ENCODE measurements at regions not wholly inside any gene's neighbourhood (a gene's known extent, or its start where the extent isn't known, plus 50 kb on each side); places are given as distances from the start of the nearest gene placed in this dataset.
"Not testable (repeated sequence)": the region's sequence is repeated elsewhere in the genome, so short reads cannot be mapped to it uniquely, and the experiment has no call there.

DNA sequence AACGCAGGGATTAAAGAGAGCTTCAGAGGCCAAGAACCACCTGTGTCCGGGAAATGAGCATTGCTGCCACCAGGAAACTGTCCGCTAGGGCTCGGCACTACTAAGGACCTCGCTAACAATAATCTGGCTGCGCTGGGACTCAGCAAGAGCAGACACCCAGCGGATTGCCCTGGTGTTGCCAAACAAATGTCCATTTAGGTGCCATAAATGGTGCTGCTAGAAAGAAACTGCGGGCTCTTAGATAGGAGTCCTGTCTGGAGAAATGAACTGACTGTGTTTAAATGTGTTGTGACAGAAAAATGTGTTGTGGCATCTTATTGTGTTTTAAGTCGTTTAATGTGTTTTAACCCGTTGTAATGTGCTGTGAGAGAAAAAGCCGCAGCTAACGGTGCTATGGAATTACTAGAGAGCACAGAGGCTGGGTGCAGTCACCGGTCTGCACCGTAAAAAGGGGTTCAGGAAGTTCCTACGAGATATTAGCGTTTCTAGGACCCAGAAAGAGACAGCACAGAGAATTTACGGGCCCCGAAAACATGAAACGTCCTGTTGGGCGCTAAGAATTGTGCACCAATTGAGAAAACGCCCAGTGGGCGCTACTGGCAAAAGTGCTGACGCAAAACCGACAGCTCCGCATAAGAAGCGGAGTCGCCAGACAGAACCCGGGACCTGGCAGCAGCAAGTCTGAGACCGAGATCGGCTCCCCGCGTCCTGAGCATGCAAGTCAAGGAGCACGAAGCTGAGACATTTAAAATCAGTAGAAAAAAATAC is 90.6 kb downstream of the ANXA2R start:
- DNase-seq: no peak

DNA sequence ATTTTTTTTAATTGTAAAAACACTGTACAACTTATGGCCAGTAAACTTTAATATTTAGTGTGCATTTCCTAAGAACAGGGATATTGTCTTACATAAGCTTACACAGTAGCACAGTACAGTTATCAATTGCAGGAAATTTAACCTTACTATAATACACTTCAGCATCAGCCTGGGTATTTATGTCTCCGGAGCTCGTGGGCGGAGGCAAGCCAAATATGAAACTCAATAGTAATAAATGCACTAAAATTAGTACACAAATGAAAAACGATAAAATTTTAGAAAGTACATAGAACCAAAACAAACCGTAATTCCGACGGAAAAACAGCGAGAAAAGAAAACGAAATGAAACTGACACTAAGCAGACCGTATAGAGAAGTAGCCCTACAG is 91.2 kb downstream of the ANXA2R start:
- no peak for DNase-seq

DNA sequence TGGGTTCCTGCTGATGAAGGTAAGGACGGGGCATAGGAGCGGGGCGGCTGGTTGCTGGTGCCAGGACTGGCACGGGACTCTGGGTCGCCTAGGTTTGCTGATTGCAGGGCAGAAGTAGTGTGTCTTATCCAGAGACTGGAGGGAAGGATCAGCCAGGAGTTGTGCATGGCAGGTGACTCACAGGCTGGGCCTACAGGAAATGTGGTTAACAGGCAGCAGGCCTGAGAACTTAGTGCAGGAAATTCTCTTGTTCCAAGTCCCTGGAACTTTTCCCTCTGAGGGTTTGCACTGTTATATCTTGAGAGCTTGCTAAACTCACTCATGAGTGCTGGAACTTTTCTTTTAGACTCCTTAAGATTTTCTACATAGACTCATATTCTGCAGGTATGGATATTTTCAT is 95.1 kb downstream of the ANXA2R start:
- peak; percentile 89 for DNase-seq

DNA sequence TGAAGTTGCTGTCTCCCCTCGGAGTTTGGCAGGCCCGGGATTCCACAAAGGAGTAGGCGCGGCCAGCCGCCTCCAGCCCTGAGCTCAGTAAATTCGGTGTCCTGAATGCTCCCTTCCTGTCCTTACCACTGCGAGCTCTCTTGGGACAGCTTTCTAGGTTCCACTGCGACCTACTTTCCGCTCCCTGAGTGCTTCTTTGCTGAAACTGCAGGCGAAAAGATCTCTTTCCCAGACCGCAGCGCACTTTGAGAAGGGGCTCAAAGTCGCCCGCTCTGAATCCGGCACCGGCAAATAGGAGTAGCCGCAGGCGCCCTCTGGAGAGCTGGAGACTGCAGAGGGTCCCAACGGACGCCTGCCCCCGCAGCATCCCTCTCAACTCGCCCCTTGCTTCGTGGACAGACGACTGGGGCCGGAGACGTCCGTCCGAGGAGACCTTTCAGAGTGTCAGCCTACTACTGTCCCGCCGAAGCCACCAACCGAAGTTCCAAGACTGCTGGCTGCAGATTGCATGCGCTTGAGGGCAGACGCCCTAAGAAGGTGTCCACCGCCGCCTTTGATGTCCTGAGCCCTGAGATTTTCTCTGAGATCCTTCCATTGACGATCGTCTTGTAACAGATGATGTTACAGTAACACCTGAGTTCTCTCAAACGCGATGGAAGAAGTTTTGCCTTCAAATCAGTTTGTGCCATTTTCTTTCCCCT is 96.0 kb downstream of the ANXA2R start:
- DNase-seq: no peak

DNA sequence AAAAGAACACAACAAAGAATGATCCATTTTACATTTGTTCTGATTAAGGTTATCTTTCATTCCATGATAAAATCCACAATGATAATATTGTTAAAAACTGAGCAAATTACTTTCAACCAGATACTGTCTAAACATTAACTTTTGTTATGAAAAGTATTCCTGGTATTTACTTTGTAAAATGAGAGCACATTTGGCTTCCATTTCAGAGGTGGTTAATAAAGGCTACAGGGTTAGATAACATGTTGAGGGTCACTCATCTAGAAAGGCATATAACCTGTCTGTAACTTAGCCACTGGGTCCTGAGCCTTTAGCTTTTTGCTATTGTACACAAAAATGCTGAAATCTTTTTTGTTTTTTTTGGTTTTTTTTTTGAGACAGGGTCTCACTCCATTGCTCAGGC is 99.3 kb downstream of the ANXA2R start:
- no peak for DNase-seq

DNA sequence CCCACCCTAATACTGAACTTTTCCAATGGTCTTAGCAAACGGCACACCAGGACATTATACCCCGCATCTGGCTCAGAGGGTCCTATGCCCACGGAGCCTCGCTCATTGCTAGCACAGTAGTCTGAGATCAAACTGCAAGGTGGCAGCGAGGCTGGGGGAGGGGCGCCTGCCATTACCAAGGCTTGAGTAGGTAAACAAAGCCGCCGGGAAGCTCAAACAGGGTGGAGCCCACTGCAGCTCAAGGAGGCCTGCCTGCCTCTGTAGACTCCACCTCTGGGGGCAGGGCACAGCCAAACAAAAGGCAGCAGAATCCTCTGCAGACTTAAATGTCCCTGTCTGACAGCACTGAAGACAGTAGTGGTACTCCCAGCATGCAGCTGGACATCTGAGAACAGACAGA is 108.1 kb downstream of the ANXA2R start:
- DNase-seq: not testable (repeated sequence)

DNA sequence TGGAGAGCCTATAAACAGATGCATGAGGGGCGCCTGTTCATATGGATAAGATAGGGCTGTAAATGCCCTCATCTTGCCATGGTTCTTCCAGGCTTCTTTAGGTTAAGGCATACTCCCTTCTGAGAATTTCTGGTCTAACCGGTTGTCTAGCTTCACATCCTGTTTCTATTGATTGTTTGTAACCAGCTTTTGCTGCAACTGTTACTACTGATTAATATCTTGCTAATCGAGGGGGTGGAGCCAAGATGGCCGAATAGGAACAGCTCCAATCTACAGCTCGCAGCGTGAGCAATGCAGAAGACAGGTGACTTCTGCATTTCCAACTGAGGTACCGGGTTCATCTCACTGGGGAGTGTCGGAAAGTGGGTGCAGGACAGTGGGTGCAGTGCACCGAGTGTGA is 108.7 kb downstream of the ANXA2R start:
- not testable (repeated sequence) for DNase-seq

DNA sequence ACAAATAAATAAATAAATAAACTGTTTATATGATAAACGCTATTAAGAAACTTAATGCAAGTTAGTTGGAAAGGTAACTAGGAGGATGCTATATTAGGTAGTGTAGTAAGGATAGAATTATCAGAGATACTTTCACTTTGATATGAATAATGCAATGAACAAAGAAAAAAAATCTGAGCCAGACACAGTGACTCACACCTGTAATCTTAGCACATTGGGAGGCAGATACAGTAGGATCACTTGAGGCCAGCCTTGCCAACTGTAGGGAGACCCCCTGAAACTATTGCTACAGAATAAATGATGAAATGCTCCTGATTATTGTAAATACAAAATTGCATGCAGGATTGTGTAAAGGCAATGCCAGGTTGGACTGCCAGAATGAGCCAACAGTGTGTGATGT is 109.2 kb downstream of the ANXA2R start:
- DNase-seq: peak; percentile 3

DNA sequence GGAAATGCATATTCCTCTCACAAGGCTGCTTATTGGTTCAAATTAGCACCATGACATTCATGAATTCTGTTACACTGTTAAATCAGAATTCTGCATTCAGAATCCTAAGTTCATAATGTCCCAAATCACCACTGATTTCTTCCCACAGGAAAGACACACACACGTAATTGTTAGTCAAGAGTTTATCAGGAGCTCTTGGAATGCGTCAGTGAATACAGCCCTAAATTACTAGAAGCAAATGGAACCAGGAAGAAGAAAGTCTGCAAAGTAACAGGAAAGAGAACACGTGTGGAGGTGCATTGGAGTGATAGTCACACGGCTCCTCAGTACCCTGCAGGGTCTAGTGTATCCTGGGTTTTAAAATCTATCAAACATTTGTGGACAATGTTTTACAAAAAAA is 110.2 kb downstream of the ANXA2R start:
- DNase-seq: no peak

DNA sequence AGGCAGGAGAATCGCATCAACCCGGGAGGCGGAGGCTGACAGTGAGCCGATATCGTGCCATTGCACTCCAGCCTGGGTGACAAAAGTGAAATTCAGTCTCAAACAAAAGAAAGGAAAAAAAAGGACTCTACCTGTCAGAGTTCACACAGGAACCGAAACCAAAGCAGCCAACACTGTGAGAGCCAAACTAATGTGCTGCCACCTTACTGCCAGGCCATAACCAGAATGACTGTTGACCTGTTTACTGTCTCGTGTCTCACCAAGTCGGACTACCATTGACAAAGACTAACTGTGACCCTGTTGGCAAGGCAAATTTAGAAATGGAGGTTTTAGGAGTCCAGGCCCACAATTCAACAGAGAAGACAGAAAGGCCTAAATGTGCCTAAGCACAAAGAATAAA is 112.4 kb downstream of the ANXA2R start:
- no peak for DNase-seq

DNA sequence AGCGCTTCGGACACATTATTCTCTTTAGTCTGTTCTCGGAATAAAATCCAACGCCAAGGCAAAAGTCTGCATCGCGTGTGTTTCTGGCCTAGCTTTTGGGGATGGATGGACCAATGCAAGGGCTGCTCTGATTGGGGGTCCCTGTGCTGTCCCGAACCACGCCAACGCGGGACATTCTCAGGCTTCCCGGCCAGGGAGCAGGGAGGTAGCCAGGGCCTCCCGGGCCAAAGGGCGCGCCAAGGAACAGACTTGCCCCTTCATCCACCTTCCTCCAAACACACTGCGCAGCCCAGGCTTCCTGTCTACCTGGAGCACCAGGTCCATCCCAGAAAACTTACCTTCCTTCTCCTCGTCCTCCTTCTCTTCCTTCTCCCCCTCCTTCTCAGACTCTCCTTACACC is 113.0 kb upstream of the SELENOP start:
- DNase-seq: no peak

DNA sequence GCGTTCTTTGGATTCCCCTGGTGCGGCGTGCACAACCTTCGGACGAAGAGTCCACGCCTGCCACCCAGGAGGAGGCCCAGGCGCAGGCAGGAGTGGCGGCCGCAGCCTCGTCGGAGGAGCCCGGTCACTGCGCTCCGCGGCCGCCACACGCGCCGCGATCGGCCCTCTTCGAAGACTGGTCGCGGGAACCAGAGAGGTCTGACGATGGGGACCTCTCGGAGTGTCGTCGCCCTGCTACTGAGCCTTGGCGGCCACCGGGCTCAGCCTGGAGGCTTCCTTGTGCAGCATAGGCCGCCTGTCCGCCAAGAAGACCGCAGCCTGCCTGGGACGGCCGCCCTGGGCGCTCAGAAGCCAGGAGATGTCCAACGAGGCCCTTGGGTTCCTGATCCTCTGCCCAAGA is 112.5 kb upstream of the SELENOP start:
- no peak for DNase-seq

DNA sequence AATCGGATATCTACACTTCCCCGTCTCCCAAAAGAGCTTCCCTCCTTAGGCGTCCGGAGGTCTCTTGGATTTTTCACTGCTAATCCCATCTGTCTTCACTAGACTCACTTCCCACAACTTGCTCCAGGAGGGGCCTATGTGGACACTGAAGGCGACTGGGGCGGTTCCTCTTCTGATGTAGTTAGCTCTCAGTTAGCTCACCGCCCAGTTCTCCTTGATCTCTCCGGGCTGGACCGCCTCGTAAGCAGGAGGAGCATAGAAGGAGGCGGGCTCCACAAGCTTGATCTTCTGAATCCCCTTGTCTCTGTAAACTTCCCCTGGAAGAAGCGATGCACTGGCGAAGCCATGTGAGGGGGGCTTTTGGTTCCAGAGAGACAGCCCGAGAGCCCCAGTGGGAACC is 112.0 kb upstream of the SELENOP start:
- no peak for DNase-seq

DNA sequence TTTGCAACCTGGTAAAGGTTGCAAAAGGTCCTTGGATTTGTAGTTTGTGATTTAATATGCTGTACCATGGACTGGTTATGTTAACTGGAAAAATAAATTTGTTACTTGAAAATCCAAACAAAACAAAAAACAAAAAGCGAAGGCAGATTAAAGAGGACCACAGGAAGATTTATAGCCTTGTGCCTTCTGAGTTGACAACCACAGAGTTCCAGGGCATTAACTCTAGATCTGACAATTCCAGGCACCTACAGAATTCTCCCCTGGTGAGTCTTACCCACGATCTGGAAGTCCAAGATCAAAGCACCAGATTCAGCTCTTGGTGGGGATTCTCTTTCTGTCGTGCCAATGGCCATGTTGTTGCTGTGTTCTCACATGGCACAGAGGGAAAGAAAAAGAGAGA is 107.9 kb upstream of the SELENOP start:
- DNase-seq: no peak

DNA sequence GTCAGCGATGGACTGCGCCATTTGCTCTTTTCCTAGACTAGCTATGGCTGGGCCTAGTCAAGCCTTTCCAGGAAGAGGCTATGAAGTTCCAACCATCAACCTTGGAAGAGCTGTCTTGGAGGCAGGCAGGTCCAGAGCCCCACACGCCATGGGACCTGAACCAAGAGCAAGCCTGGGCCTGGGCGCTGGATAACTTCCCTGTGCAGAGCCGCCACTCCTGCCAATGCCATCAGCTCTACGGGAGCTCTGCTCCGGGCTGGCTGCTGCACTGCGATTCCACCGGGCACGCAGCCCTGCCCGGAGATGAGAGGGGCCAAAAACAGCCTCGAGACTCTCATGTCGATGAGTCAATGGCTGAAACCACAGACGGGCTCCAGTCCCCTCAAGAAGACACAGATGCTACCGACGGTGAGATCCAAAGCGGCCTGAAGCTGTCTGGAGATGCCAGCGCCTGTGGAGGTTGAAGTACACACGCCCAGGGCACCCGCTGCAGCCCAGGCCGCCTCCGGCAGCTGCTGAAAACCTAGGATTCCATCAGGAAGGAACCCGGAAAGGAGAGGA is 103.7 kb upstream of the SELENOP start:
- no peak for DNase-seq

DNA sequence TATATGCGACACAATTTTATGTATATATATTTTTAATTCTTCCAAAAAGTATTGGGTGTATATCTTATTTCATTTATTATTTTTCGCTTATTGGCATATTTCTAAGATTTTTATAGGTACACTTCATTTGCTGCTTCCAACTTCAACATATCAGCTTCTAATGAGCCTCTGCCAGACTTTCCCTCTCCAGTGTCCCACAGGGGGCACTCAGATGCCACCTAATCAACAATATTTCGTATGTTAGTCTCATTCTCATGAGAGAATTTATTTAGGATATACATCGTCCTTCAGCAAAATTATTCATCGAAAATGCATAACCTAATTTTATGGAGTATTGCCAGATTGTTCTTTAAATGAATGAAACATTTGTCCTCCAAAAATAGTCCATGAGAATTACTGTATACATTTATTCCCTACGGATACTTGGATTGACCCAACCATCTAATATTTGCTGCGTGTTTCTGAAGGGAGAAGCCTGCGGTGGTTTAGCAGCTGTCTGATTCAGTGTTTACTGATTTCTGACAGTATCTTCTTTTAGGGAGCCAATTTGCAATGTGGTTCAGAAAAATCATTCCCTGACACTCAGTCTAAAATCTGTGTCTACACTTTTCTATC is 100.6 kb upstream of the SELENOP start:
- peak; percentile 60 for DNase-seq

DNA sequence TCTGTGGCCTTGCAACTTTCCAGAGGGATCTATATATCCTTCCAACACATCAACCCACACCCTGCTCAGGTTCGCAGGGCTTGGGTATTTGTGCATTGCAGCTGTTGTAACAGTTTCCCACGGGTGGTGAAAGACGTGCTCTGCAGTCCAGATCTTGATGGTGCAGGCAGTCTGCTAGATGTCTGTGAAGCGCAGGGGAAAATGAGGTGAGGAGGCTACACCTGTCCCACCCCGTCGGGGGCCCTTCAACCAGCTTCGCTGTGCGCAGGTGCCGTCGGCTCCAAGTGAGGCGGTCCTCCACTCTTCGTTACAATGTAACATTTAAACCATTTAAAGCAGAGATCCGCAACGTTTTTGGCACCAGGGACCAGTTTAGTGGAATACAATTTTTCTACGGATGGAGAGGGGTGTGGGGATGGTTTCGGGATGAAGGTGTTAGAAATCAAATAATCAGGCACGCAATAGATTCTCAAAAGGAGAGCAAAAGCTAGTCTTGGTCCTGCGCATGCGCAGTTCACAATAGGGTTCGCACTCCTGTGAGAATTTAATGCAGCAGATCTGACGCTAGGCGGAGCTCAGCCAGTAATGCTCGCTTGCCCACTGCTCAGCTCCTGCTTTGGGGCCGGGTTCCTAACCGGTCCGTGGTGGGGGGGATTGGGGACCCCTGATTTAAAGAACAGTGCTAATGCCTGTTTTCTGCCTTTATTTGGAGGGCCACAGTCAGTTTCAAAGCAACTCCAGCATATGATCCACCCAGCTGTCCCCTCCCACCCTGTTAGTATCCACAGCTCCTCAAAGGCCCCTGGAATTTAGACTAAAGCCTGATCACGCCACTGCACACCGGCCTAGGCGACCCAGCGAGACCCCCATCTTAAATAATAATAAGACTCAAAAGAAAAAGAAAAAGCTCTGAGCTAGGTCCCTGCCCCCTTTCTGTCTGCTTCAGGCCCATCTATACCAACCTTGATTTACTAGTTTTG is 97.1 kb upstream of the SELENOP start:
- DNase-seq: peak; percentile 79

DNA sequence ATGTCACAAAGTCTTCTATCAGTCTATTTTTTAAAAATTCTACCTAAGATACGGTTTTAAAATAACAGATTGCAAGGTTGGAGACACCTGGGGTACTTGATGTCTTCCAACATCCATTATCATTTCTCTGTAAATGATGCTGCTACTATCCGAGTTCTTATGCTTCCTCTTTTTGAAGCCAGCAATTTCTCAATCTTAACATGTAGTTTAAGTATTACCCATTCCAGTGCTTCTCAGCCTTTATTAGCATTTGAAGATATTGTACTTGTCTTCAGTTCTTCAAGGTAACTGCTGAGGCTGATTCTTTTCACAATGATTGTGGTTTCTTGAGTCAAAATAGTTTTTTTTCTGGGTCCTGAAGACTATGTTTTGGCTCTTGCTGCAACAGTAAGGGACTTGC is 96.4 kb upstream of the SELENOP start:
- no peak for DNase-seq

DNA sequence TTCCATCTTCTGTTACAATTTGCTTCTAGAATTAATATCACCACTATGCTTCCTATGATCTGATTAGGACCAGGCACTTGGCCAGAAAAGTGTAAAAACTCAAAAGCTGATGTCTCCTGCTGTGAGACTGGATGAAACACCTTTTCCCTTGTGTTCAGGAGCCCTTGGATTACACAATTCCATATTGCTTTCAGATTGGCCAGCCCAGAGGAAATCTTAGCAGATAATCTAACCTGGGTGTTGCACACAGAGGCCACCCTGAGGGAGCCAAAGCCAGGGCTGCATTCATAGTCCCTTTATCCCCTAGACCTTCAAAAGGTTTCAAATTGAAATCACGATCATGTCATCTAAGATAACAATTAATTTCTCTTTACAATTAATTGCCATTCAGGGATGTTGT is 94.1 kb upstream of the SELENOP start:
- no peak for DNase-seq

DNA sequence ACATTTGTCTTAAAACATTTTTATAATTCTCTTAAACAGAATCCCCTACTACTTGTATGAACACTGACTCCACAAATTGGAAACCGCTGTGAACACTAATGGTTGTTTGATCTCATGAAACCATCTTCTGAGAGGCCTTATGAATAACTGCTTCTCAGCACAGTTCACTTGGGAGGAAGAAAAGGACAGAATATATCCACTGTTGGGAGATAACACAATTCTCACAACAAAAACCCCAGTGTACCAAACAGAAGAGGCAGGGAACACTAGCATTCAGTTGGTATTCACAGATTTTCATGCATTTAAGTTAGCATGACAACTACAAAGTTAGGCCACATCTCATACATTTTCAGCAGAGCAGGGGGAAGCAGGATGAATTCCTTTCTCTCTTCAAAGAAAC is 89.0 kb upstream of the SELENOP start:
- DNase-seq: no peak

DNA sequence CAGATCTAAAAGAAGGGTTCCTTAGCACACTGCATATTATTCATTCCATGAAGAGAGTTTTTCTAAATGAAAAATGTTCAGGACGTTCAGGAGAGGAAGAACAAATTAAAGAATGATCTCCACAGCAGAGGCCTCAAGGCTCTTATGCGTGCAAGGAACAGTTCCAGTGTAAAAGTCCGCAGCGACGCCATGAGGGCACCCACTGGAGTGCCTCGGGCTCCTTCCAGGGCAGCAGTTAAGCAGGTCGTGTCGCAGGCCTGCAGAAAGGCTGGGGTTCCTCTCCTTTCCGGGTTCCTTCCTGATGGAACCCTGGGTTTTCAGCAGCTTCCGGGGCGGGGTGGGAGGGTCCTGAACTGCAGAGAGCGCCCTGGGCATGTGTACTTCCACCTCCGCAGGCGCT is 87.1 kb upstream of the SELENOP start:
- DNase-seq: no peak

DNA sequence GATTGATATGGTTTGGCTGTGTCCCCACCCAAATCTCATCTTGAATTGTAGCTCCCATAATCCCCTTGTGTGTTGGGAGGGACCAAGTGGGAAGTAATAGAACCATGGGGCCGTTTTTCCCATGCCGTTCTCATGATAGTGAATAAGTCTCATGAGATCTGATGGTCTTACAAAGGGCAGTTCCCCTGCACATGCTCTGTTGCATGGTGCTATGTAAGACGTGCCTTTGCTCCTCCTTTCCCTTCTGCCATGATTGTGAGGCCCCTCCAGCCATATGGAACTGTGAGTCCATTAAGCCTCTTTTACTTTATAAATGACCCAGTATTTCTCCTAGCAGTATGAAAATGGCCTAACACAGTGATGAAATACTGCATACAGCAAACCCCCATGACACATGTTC is 84.8 kb upstream of the SELENOP start:
- DNase-seq: no peak

DNA sequence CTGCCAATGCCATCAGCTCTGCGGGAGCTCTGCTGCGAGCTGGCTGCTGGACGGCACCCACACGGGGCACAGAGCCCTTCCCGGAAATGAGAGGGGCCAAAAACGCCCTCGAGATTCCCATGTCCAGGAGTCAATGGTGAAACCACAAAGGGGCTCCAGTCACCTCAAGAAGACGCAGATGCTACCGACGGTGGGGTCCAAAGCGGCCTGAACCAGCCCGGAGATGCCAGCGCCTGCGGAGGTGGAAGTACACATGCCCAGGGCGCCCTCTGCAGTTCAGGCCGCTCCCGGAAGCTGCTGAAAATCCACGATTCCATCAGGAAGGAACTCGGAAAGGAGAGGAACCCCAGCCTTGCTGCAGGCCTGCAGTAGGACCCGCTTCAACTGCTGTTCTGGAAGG is 82.4 kb upstream of the SELENOP start:
- DNase-seq: no peak

Data from HCEC 1CT (cell line).